GM12874 (cell line): ENCODE measurements at regions not wholly inside any gene's neighbourhood (a gene's known extent, or its start where the extent isn't known, plus 50 kb on each side); places are given as distances from the start of the nearest gene placed in this dataset.

ENCODE experiments used
- CTCF ChIP-seq: IDR thresholded peaks from 2 replicates; pipeline ENCODE4 v1.5.1; 2011; ENCODE audit warnings: low read depth, mild to moderate bottlenecking, control low read depth, low read length, moderate library complexity; ENCODE audit not compliant: insufficient read depth

- no peak for TF ChIP-seq CTCF
These were observed 116.4 kb upstream of the CACNA1E start for GRCh38 chr1:181366910-181367309.

GRCh38 chr1:181369416-181369815, 113.9 kb upstream of the CACNA1E start:
- TF ChIP-seq CTCF, result no peak

GRCh38 chr1:181383695-181384094, 99.6 kb upstream of the CACNA1E start:
- TF ChIP-seq CTCF, result no peak

GRCh38 chr1:181386340-181386739, 97.0 kb upstream of the CACNA1E start:
- no peak for TF ChIP-seq CTCF

GRCh38 chr1:181386951-181387350, 96.4 kb upstream of the CACNA1E start:
- no peak for TF ChIP-seq CTCF

GRCh38 chr1:181387702-181388101, 95.6 kb upstream of the CACNA1E start:
- no peak for TF ChIP-seq CTCF

- no peak for TF ChIP-seq CTCF
These were observed 92.8 kb upstream of the CACNA1E start for GRCh38 chr1:181390410-181391077.
